ENCODE measurements at regions not wholly inside any gene's neighbourhood (a gene's known extent, or its start where the extent isn't known, plus 50 kb on each side); places are given as distances from the start of the nearest gene placed in this dataset.

GRCh38 chr9:134487066-134487710 lies 154.4 kb upstream of the COL5A1 start:
- Mint-ChIP-seq H3K27ac (no peak overlapping the region), H3K4me3 (no peak overlapping the region), H3K4me1 (no peaks in the 10 kb centered on the region), H3K27me3 (no peaks in the 10 kb centered on the region), H3K9me3 (no peaks in the 10 kb centered on the region)
- DNase-seq (no peak), ATAC-seq (no peak)

- no peaks in the 10 kb centered on the region for H3K4me1 Mint-ChIP-seq
- ATAC-seq (no peak), DNase-seq (no peak)
- H3K9me3 Mint-ChIP-seq, result no peaks in the 10 kb centered on the region
- H3K4me3 Mint-ChIP-seq, result no peak overlapping the region
- H3K27me3 Mint-ChIP-seq, result peaks cover 10% of the 10 kb centered on the region
- H3K27ac Mint-ChIP-seq, result peak overlapping the region in 1 of 2 donors; percentile 3
Observed at GRCh38 chr9:134488331-134489280, 153.0 kb upstream of the COL5A1 start.

GRCh38 chr9:134489621-134490408 lies 151.8 kb upstream of the COL5A1 start:
- Mint-ChIP-seq H3K9me3 (no peaks in the 10 kb centered on the region), H3K4me3 (no peak overlapping the region), H3K4me1 (no peaks in the 10 kb centered on the region), H3K27me3 (peaks cover 15% of the 10 kb centered on the region), H3K27ac (peak overlapping the region in 1 of 2 donors; percentile 3)
- ATAC-seq, result no peak
- no peak for DNase-seq

- Mint-ChIP-seq H3K27me3 (peaks cover 15% of the 10 kb centered on the region), H3K4me1 (no peaks in the 10 kb centered on the region), H3K9me3 (no peaks in the 10 kb centered on the region), H3K27ac (peak overlapping the region in 1 of 2 donors; percentile 48), H3K4me3 (no peak overlapping the region)
- DNase-seq, result no peak
- ATAC-seq, result no peak
Observed at GRCh38 chr9:134490446-134490845, 151.2 kb upstream of the COL5A1 start.

- no peak for DNase-seq
- Mint-ChIP-seq H3K27me3 (peaks cover 15% of the 10 kb centered on the region), H3K27ac (peak overlapping the region in 1 of 2 donors; percentile 37), H3K9me3 (no peaks in the 10 kb centered on the region), H3K4me3 (no peak overlapping the region), H3K4me1 (no peaks in the 10 kb centered on the region)
- no peak for ATAC-seq
Observed at GRCh38 chr9:134491196-134491835, 150.3 kb upstream of the COL5A1 start.

GRCh38 chr9:134491856-134492255 lies 149.7 kb upstream of the COL5A1 start:
- Mint-ChIP-seq H3K9me3 (no peaks in the 10 kb centered on the region), H3K27me3 (peaks cover 15% of the 10 kb centered on the region), H3K27ac (no peak overlapping the region), H3K4me3 (no peak overlapping the region), H3K4me1 (no peaks in the 10 kb centered on the region)
- DNase-seq (no peak), ATAC-seq (no peak)

GRCh38 chr9:134492281-134492691 lies 149.3 kb upstream of the COL5A1 start:
- DNase-seq, result no peak
- H3K4me3 Mint-ChIP-seq, result no peak overlapping the region
- no peaks in the 10 kb centered on the region for H3K4me1 Mint-ChIP-seq
- H3K27ac Mint-ChIP-seq, result no peak overlapping the region
- no peaks in the 10 kb centered on the region for H3K9me3 Mint-ChIP-seq
- H3K27me3 Mint-ChIP-seq, result peaks cover 15% of the 10 kb centered on the region
- no peak for ATAC-seq

- no peak for DNase-seq
- Mint-ChIP-seq H3K4me3 (no peak overlapping the region), H3K27me3 (peaks cover 15% of the 10 kb centered on the region), H3K9me3 (no peaks in the 10 kb centered on the region), H3K4me1 (no peaks in the 10 kb centered on the region), H3K27ac (no peak overlapping the region)
- no peak for ATAC-seq
Observed at GRCh38 chr9:134492721-134493460, 148.7 kb upstream of the COL5A1 start.

- ATAC-seq (no peak), DNase-seq (no peak)
- no peaks in the 10 kb centered on the region for H3K4me1 Mint-ChIP-seq
- no peak overlapping the region for H3K4me3 Mint-ChIP-seq
- no peak overlapping the region for H3K27ac Mint-ChIP-seq
- H3K27me3 Mint-ChIP-seq, result peaks cover 15% of the 10 kb centered on the region
- no peaks in the 10 kb centered on the region for H3K9me3 Mint-ChIP-seq
Observed at GRCh38 chr9:134493461-134494272, 147.9 kb upstream of the COL5A1 start.

GRCh38 chr9:134494273-134494815 lies 147.3 kb upstream of the COL5A1 start:
- Mint-ChIP-seq H3K27ac (no peak overlapping the region), H3K4me1 (no peaks in the 10 kb centered on the region), H3K9me3 (no peaks in the 10 kb centered on the region), H3K4me3 (no peak overlapping the region), H3K27me3 (peaks cover 15% of the 10 kb centered on the region)
- DNase-seq (no peak), ATAC-seq (no peak)

GRCh38 chr9:134494905-134495304 lies 146.7 kb upstream of the COL5A1 start:
- H3K27me3 Mint-ChIP-seq, result peaks cover 15% of the 10 kb centered on the region
- H3K4me3 Mint-ChIP-seq, result no peak overlapping the region
- ATAC-seq (no peak), DNase-seq (no peak)
- no peaks in the 10 kb centered on the region for H3K4me1 Mint-ChIP-seq
- peak overlapping the region in 1 of 2 donors; percentile 52 for H3K27ac Mint-ChIP-seq
- H3K9me3 Mint-ChIP-seq, result no peaks in the 10 kb centered on the region

- Mint-ChIP-seq H3K9me3 (no peaks in the 10 kb centered on the region), H3K4me3 (no peak overlapping the region), H3K27me3 (peaks cover 18% of the 10 kb centered on the region), H3K4me1 (no peaks in the 10 kb centered on the region), H3K27ac (peak overlapping the region in 1 of 2 donors; percentile 1)
- ATAC-seq (no peak), DNase-seq (no peak)
Observed at GRCh38 chr9:134495881-134496412, 145.7 kb upstream of the COL5A1 start.

GRCh38 chr9:134496413-134497282 lies 145.0 kb upstream of the COL5A1 start:
- Mint-ChIP-seq H3K27me3 (peaks cover 25% of the 10 kb centered on the region), H3K9me3 (no peaks in the 10 kb centered on the region)

More at GRCh38 chr9:134496413-134497282, 145.0 kb upstream of the COL5A1 start:
- ATAC-seq (no peak), DNase-seq (no peak)
- H3K4me1 Mint-ChIP-seq, result no peaks in the 10 kb centered on the region
- no peak overlapping the region for H3K27ac Mint-ChIP-seq
- H3K4me3 Mint-ChIP-seq, result no peak overlapping the region
